ENCODE measurements at regions not wholly inside any gene's neighbourhood (a gene's known extent, or its start where the extent isn't known, plus 50 kb on each side); places are given as distances from the start of the nearest gene placed in this dataset.

GRCh38 chr4:74632634-74633033, 161.7 kb downstream of the BTC start:
- H3K36me3 Mint-ChIP-seq (ENCODE audit: low read depth): no peaks in the 10 kb centered on the region
- no peak overlapping the region for H3K27ac Mint-ChIP-seq
- peak overlapping the region; percentile 39 for H3K4me3 Mint-ChIP-seq
- no peaks in the 10 kb centered on the region for H3K9me3 Mint-ChIP-seq
- ATAC-seq (replicated peaks): peak; percentile 88
- H3K4me1 Mint-ChIP-seq: peaks cover 14% of the 10 kb centered on the region
- H3K27me3 Mint-ChIP-seq: peaks cover 3% of the 10 kb centered on the region

- peaks cover 13% of the 10 kb centered on the region for H3K4me1 Mint-ChIP-seq
- H3K27ac Mint-ChIP-seq: no peak overlapping the region
- no peak overlapping the region for H3K4me3 Mint-ChIP-seq
- H3K36me3 Mint-ChIP-seq (ENCODE audit: low read depth): no peaks in the 10 kb centered on the region
- no peaks in the 10 kb centered on the region for H3K9me3 Mint-ChIP-seq
- peaks cover 3% of the 10 kb centered on the region for H3K27me3 Mint-ChIP-seq
- no peak for ATAC-seq (replicated peaks)
Observed at GRCh38 chr4:74635074-74635473, 159.2 kb downstream of the BTC start.

GRCh38 chr4:74635490-74636123, 158.7 kb downstream of the BTC start:
- no peaks in the 10 kb centered on the region for H3K9me3 Mint-ChIP-seq
- ATAC-seq (replicated peaks): no peak
- H3K4me1 Mint-ChIP-seq: peaks cover 10% of the 10 kb centered on the region
- no peak overlapping the region for H3K4me3 Mint-ChIP-seq
- peaks cover 8% of the 10 kb centered on the region for H3K27me3 Mint-ChIP-seq
- no peak overlapping the region for H3K27ac Mint-ChIP-seq
- no peaks in the 10 kb centered on the region for H3K36me3 Mint-ChIP-seq (ENCODE audit: low read depth)

GRCh38 chr4:74638001-74638400, 156.3 kb downstream of the BTC start:
- peaks cover 14% of the 10 kb centered on the region for H3K27me3 Mint-ChIP-seq
- H3K4me3 Mint-ChIP-seq: no peak overlapping the region
- no peaks in the 10 kb centered on the region for H3K9me3 Mint-ChIP-seq
- ATAC-seq (replicated peaks): no peak
- no peak overlapping the region for H3K27ac Mint-ChIP-seq
- H3K4me1 Mint-ChIP-seq: peaks cover 4% of the 10 kb centered on the region
- no peaks in the 10 kb centered on the region for H3K36me3 Mint-ChIP-seq (ENCODE audit: low read depth)

DNA sequence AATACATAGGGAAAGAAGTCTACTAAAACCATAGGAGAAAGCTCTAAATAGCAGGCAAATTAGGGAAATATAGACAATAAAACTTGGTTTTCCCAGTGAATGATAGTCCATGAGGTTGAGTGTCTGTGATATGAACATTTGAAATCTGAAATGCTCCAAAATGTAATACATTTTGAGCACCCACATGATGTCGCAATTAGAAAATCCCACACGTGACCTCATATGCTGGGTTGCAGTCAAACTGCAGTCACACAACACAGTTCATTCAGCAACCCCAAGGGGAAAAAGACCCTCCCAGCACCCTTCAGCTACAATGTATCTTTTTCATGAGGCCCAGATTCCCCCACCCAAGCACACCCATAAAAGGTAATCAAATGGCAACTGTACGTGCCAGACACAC, 155.6 kb downstream of the BTC start:
- Mint-ChIP-seq H3K4me3 (no peak overlapping the region), H3K36me3 (ENCODE audit: low read depth) (no peaks in the 10 kb centered on the region), H3K27me3 (peaks cover 11% of the 10 kb centered on the region), H3K4me1 (no peaks in the 10 kb centered on the region), H3K9me3 (no peaks in the 10 kb centered on the region), H3K27ac (no peak overlapping the region)
- no peak for ATAC-seq (replicated peaks)

- Mint-ChIP-seq H3K4me3 (no peak overlapping the region), H3K36me3 (ENCODE audit: low read depth) (no peaks in the 10 kb centered on the region), H3K4me1 (no peaks in the 10 kb centered on the region), H3K27ac (no peak overlapping the region), H3K9me3 (no peaks in the 10 kb centered on the region), H3K27me3 (peaks cover 11% of the 10 kb centered on the region)
- ATAC-seq (replicated peaks): no peak
Observed at GRCh38 chr4:74640111-74640903, 154.0 kb downstream of the BTC start.

- no peaks in the 10 kb centered on the region for H3K9me3 Mint-ChIP-seq
- no peak overlapping the region for H3K27ac Mint-ChIP-seq
- H3K27me3 Mint-ChIP-seq: peaks cover 11% of the 10 kb centered on the region
- no peak for ATAC-seq (replicated peaks)
- H3K36me3 Mint-ChIP-seq (ENCODE audit: low read depth): no peaks in the 10 kb centered on the region
- no peak overlapping the region for H3K4me3 Mint-ChIP-seq
- H3K4me1 Mint-ChIP-seq: no peaks in the 10 kb centered on the region
Observed at GRCh38 chr4:74642006-74642405, 152.3 kb downstream of the BTC start.

GRCh38 chr4:74649193-74649592, 145.1 kb downstream of the BTC start:
- H3K27ac Mint-ChIP-seq: no peak overlapping the region
- no peaks in the 10 kb centered on the region for H3K9me3 Mint-ChIP-seq
- H3K36me3 Mint-ChIP-seq (ENCODE audit: low read depth): no peaks in the 10 kb centered on the region
- H3K4me3 Mint-ChIP-seq: no peak overlapping the region
- ATAC-seq (replicated peaks): no peak
- no peaks in the 10 kb centered on the region for H3K4me1 Mint-ChIP-seq
- H3K27me3 Mint-ChIP-seq: no peaks in the 10 kb centered on the region

DNA sequence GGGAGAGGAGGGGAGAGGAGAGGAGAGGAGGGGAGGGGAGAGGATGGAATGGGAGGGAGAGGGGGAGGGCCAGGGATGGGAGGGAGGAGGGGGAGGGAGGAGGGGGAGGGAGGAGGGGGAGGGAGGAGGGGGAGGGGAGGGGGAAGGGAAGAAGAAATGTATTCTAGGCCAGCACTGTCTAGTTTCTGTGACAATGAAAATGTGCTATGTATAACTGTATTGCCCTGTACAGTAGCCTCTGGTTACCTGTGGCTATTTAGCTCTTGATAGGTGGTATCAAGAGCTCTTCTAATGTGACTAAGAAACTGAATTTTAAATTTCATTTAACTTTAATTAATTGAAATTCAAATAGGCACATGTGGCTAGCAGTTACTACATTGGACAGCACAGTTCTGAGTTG, 143.1 kb downstream of the BTC start:
- H3K27me3 Mint-ChIP-seq: no peaks in the 10 kb centered on the region
- H3K4me1 Mint-ChIP-seq: no peaks in the 10 kb centered on the region
- ATAC-seq (replicated peaks): no peak
- no peak overlapping the region for H3K27ac Mint-ChIP-seq
- H3K9me3 Mint-ChIP-seq: no peaks in the 10 kb centered on the region
- no peaks in the 10 kb centered on the region for H3K36me3 Mint-ChIP-seq (ENCODE audit: low read depth)
- H3K4me3 Mint-ChIP-seq: no peak overlapping the region

DNA sequence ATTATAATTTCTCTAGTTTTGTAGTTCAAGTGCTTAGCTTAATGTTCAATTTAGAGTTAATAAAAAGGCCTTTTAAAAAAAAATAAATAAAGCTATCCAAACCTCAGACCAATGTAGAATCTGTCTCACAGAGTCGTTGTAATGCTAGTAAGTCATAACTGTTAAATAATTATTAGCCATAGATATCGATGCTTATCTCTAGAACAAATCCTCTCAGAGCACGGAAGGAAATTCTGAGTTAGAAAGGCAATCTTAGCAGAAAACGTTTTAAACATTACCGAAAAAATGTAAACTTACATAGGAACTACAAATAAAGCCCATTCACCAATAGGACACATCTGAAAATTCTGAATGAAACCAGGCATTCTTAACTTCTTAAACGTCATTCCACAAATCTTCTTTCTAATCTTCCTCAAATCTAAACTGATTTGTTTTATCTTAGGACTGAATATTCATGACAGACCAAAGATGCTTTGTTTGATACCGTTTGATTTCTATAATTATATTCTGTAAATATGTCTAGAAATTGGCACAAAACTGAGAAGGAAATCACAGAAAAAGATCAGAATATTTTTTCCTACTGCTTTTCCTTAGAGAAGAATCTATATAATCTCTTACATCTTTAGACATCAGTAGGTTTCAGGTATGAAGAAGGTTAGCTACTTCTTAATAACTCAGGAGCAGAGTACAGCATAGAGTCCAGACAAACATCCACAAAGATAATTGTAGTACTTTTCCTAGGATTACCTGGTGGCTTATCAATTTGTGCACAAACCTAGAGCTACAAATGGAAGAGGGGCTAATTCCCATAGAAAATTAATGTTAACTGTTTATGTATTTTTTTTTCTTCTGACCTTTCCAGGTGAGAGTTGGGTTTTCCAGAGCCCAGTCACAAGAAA, 140.7 kb downstream of the BTC start:
- H3K9me3 Mint-ChIP-seq: no peaks in the 10 kb centered on the region
- no peak for ATAC-seq (replicated peaks)
- H3K4me1 Mint-ChIP-seq: no peaks in the 10 kb centered on the region
- H3K27ac Mint-ChIP-seq: no peak overlapping the region
- no peaks in the 10 kb centered on the region for H3K27me3 Mint-ChIP-seq
- no peak overlapping the region for H3K4me3 Mint-ChIP-seq
- H3K36me3 Mint-ChIP-seq (ENCODE audit: low read depth): no peaks in the 10 kb centered on the region

DNA sequence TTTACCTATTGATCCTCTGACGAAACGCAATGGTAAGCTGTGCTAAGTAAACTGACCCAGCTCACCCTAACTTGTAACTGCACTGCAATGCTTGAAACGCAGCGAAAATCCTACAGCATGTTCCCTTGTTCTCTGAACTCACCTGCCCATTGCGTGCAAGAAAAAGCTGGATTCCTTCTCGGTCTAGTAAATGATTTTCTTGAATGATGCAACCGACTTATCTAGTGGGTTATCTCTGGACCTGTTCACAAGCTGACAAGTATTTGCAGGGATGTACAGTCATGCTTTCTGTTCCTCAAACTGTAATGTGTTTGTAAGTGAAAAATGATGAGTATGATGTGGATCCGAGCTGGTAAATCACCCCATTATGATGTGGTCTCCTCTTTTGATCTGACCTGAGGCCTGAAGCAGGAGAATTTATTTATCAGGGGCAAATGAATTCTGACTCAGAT, 140.1 kb downstream of the BTC start:
- no peak for ATAC-seq (replicated peaks)
- H3K27ac Mint-ChIP-seq: no peak overlapping the region
- H3K4me3 Mint-ChIP-seq: no peak overlapping the region

GRCh38 chr4:74656596-74656995, 137.7 kb downstream of the BTC start:
- Mint-ChIP-seq H3K4me3 (no peak overlapping the region), H3K27ac (no peak overlapping the region), H3K27me3 (no peaks in the 10 kb centered on the region), H3K9me3 (no peaks in the 10 kb centered on the region), H3K4me1 (no peaks in the 10 kb centered on the region), H3K36me3 (ENCODE audit: low read depth) (no peaks in the 10 kb centered on the region)
- no peak for ATAC-seq (replicated peaks)

More for the DNA sequence above, 140.1 kb downstream of the BTC start:
- Mint-ChIP-seq H3K36me3 (ENCODE audit: low read depth) (no peaks in the 10 kb centered on the region), H3K27me3 (no peaks in the 10 kb centered on the region), H3K9me3 (no peaks in the 10 kb centered on the region), H3K4me1 (no peaks in the 10 kb centered on the region)

GRCh38 chr4:74658116-74658515, 136.2 kb downstream of the BTC start:
- H3K4me3 Mint-ChIP-seq: no peak overlapping the region
- H3K4me1 Mint-ChIP-seq: no peaks in the 10 kb centered on the region
- H3K36me3 Mint-ChIP-seq (ENCODE audit: low read depth): no peaks in the 10 kb centered on the region
- ATAC-seq (replicated peaks): no peak
- H3K9me3 Mint-ChIP-seq: no peaks in the 10 kb centered on the region
- H3K27ac Mint-ChIP-seq: no peak overlapping the region
- no peaks in the 10 kb centered on the region for H3K27me3 Mint-ChIP-seq

GRCh38 chr4:74659576-74660411, 134.5 kb downstream of the BTC start:
- Mint-ChIP-seq H3K27me3 (no peaks in the 10 kb centered on the region), H3K36me3 (ENCODE audit: low read depth) (no peaks in the 10 kb centered on the region), H3K9me3 (no peaks in the 10 kb centered on the region), H3K4me1 (no peaks in the 10 kb centered on the region), H3K4me3 (no peak overlapping the region), H3K27ac (no peak overlapping the region)
- ATAC-seq (replicated peaks): peak; percentile 55

All from activated T-helper 17 cell treated with anti-CD3 and anti-CD28 coated beads, Interleukin-2, amount 50 U/mL, for 72 hours (primary cell).